ENCODE measurements at regions not wholly inside any gene's neighbourhood (a gene's known extent, or its start where the extent isn't known, plus 50 kb on each side); places are given as distances from the start of the nearest gene placed in this dataset.

DNA sequence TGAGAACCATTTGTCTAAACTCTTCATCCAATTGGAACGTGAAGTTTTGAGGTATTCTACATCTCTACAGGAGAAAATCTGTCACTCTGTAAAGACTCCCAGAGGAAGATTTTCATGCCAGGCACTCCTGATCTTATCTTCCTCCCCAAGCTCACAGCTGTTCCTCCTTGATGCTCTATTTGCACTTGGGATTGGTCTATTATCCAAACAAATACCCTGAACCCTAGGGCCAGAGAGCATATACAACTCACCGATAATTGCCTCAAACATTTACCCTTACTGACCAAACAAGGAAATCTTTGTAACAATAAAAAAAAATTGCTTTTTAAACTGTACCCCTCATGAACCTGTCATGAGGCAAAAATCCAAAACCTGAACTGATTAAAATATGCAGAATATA lies 372.7 kb downstream of the SH2D1A start:
- H2BK15ac ChIP-seq (ENCODE audit: low read depth, low read length), result no peak overlapping the region
- no peak overlapping the region for H2BK5ac ChIP-seq (ENCODE audit: low read depth, low read length, poor library complexity, severe bottlenecking)
- no peaks in the 10 kb centered on the region for H4K20me1 ChIP-seq (ENCODE audit: insufficient read depth, low read length)
- H4K91ac ChIP-seq (ENCODE audit: insufficient read depth, low read depth, low read length), result no peak overlapping the region
- H2AFZ ChIP-seq (replicated peaks; ENCODE audit: low read length, poor library complexity), result no peak overlapping the region
- DNase-seq, result no peak
- H3K14ac ChIP-seq (replicated peaks; ENCODE audit: low read depth, low read length), result no peak overlapping the region
- WGBS, 2 experiments (ENCODE audit: extremely low coverage in 2 of 2, insufficient read length in 1 of 2), result no CpG with 5 or more reads among the region's 2 CpGs
- H3K9ac ChIP-seq (ENCODE audit: low read depth, low read length), result no peak overlapping the region
- no peak for ATAC-seq (ENCODE audit: low read depth)
- no peak overlapping the region for H2BK120ac ChIP-seq (ENCODE audit: low read depth, low read length)
- no peak overlapping the region for H3K4ac ChIP-seq (ENCODE audit: low read depth, low read length)
- CTCF ChIA-PET, result no interaction called here
- in situ Hi-C loops (cut with MboI; ENCODE audit: low sequenced_read_pairs) (no loop called here), dilution Hi-C loops (cut with HindIII; ENCODE audit: low sequenced_read_pairs, unreplicated experiment) (no loop called here), intact Hi-C loops (cut with micrococcal nuclease) (no loop called here)
- no peak overlapping the region for H2AK5ac ChIP-seq (ENCODE audit: low read depth, low read length)
- H3K36me3 ChIP-seq (ENCODE audit: control insufficient read depth, insufficient read depth, low read length), result no peaks in the 10 kb centered on the region
- H3K9me1 ChIP-seq (ENCODE audit: insufficient read depth, low read length), result no peaks in the 10 kb centered on the region
- no peak overlapping the region for H4K8ac ChIP-seq (ENCODE audit: low read depth in 2 of 2, low read length in 2 of 2)
- no peak overlapping the region for H3K4me2 ChIP-seq (ENCODE audit: low read depth, low read length)
- H3K27ac ChIP-seq (ENCODE audit: insufficient read depth, low read length), result no peak overlapping the region
- BruUV-seq (replicated peaks), result no TSS peak
- no peaks in the 10 kb centered on the region for H3K79me1 ChIP-seq (ENCODE audit: low read depth in 1 of 2, low read length in 2 of 2)
- no peaks in the 10 kb centered on the region for H3K4me1 ChIP-seq (ENCODE audit: control insufficient read depth, insufficient read depth, low read length)
- no peak overlapping the region for H3K56ac ChIP-seq (ENCODE audit: extremely low read depth, insufficient read depth, low read length)
- TF ChIP-seq CHD1 (IDR thresholded peaks at IDR 0.05; ENCODE audit: low read depth, low read length) (no peak), POLR2A (IDR thresholded peaks at IDR 0.05; ENCODE audit: low read depth, low read length) (no peak), MXI1 (IDR thresholded peaks at IDR 0.05; ENCODE audit: borderline replicate concordance, low read depth, low read length) (no peak), BHLHE40 (IDR thresholded peaks at IDR 0.05; ENCODE audit: low read depth, low read length) (no peak), RCOR1 (IDR thresholded peaks at IDR 0.05; ENCODE audit: insufficient replicate concordance, low read length) (no peak), RAD21 (IDR thresholded peaks at IDR 0.05; ENCODE audit: low read length) (no peak), RFX5 (IDR thresholded peaks at IDR 0.05; ENCODE audit: low read depth, low read length) (no peak), NFE2L2 (IDR thresholded peaks at IDR 0.05; ENCODE audit: low read depth, low read length) (no peak), MAZ (IDR thresholded peaks at IDR 0.05; ENCODE audit: borderline replicate concordance, low read depth, low read length) (no peak), FOS (IDR thresholded peaks at IDR 0.05; ENCODE audit: low read depth, low read length) (no peak), MAFK (IDR thresholded peaks at IDR 0.05; ENCODE audit: low read depth, low read length) (no peak), CEBPB (IDR thresholded peaks at IDR 0.05; ENCODE audit: low read depth, low read length) (no peak), SMC3 (IDR thresholded peaks at IDR 0.05; ENCODE audit: low read depth, low read length) (no peak)
- TF ChIP-seq, protein P1, sequence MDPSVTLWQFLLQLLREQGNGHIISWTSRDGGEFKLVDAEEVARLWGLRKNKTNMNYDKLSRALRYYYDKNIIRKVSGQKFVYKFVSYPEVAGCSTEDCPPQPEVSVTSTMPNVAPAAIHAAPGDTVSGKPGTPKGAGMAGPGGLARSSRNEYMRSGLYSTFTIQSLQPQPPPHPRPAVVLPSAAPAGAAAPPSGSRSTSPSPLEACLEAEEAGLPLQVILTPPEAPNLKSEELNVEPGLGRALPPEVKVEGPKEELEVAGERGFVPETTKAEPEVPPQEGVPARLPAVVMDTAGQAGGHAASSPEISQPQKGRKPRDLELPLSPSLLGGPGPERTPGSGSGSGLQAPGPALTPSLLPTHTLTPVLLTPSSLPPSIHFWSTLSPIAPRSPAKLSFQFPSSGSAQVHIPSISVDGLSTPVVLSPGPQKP (IDR thresholded peaks at IDR 0.05; ENCODE audit: borderline replicate concordance, low read depth, low read length), result no peak
- TF ChIP-seq, protein P2, sequence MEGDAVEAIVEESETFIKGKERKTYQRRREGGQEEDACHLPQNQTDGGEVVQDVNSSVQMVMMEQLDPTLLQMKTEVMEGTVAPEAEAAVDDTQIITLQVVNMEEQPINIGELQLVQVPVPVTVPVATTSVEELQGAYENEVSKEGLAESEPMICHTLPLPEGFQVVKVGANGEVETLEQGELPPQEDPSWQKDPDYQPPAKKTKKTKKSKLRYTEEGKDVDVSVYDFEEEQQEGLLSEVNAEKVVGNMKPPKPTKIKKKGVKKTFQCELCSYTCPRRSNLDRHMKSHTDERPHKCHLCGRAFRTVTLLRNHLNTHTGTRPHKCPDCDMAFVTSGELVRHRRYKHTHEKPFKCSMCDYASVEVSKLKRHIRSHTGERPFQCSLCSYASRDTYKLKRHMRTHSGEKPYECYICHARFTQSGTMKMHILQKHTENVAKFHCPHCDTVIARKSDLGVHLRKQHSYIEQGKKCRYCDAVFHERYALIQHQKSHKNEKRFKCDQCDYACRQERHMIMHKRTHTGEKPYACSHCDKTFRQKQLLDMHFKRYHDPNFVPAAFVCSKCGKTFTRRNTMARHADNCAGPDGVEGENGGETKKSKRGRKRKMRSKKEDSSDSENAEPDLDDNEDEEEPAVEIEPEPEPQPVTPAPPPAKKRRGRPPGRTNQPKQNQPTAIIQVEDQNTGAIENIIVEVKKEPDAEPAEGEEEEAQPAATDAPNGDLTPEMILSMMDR (conservative IDR thresholded peaks at IDR 0.05; ENCODE audit: low read depth, low read length), result no peak
- TF ChIP-seq, protein P3, sequence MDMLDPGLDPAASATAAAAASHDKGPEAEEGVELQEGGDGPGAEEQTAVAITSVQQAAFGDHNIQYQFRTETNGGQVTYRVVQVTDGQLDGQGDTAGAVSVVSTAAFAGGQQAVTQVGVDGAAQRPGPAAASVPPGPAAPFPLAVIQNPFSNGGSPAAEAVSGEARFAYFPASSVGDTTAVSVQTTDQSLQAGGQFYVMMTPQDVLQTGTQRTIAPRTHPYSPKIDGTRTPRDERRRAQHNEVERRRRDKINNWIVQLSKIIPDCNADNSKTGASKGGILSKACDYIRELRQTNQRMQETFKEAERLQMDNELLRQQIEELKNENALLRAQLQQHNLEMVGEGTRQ (IDR thresholded peaks at IDR 0.05; ENCODE audit: low read depth, low read length), result no peak
- H2AK9ac ChIP-seq (replicated peaks; ENCODE audit: low read depth, low read length, poor library complexity), result no peak overlapping the region
- H3K23ac ChIP-seq (ENCODE audit: low read depth, low read length), result no peak overlapping the region
- no peaks in the 10 kb centered on the region for H3K27me3 ChIP-seq (ENCODE audit: control insufficient read depth, insufficient read depth, low read length)
- no peak overlapping the region for H3K4me3 ChIP-seq (ENCODE audit: insufficient read depth, low read depth, low read length)
- no peak overlapping the region for H4K5ac ChIP-seq (ENCODE audit: low read depth, low read length)
- no peaks in the 10 kb centered on the region for H3K9me3 ChIP-seq (ENCODE audit: control insufficient read depth, insufficient read depth, low read length)
- H2BK20ac ChIP-seq (ENCODE audit: low read depth, low read length), result no peak overlapping the region
- POLR2A ChIA-PET (ENCODE audit: unreplicated experiment), result no interaction called here
- no peak overlapping the region for H3K18ac ChIP-seq (ENCODE audit: low read depth, low read length)
